Cerebellar nuclear complex (tissue), 1 donor: ENCODE measurements at regions not wholly inside any gene's neighbourhood (a gene's known extent, or its start where the extent isn't known, plus 50 kb on each side); places are given as distances from the start of the nearest gene placed in this dataset.

Experiments used
- DNase-seq, 2 experiments: peaks; one replicate each; lab custom pipeline; 2025; lab: John Stamatoyannopoulos, UW

- DNase-seq: no peak
These were observed 102.8 kb downstream of the MAF start for GRCh38 chr16:79497606-79498350.

GRCh38 chr16:79493911-79494310, 106.6 kb downstream of the MAF start:
- no peak for DNase-seq

GRCh38 chr16:79492036-79492435, 108.5 kb downstream of the MAF start:
- DNase-seq: no peak

GRCh38 chr16:79485020-79485419, 115.5 kb downstream of the MAF start:
- no peak for DNase-seq

- DNase-seq: no peak
These were observed 116.3 kb downstream of the MAF start for GRCh38 chr16:79484237-79484636.

- DNase-seq: no peak
These were observed 117.2 kb downstream of the MAF start for GRCh38 chr16:79483336-79483735.

- DNase-seq: no peak
These were observed 118.5 kb downstream of the MAF start for GRCh38 chr16:79482011-79482410.

- DNase-seq: no peak
These were observed 119.6 kb downstream of the MAF start for GRCh38 chr16:79480929-79481328.

- DNase-seq: no peak
These were observed 120.5 kb downstream of the MAF start for GRCh38 chr16:79480056-79480455.

- no peak for DNase-seq
These were observed 124.0 kb downstream of the MAF start for GRCh38 chr16:79476580-79476979.

- DNase-seq: no peak
These were observed 124.7 kb downstream of the MAF start for GRCh38 chr16:79475841-79476240.

- no peak for DNase-seq
These were observed 127.1 kb downstream of the MAF start for GRCh38 chr16:79473456-79473855.

GRCh38 chr16:79472426-79472825, 128.1 kb downstream of the MAF start:
- no peak for DNase-seq

- DNase-seq: no peak
These were observed 130.5 kb downstream of the MAF start for GRCh38 chr16:79469999-79470398.

- DNase-seq: no peak
These were observed 131.9 kb downstream of the MAF start for GRCh38 chr16:79468631-79469030.

- DNase-seq: no peak
These were observed 132.4 kb downstream of the MAF start for GRCh38 chr16:79468121-79468552.

GRCh38 chr16:79466111-79466510, 134.4 kb downstream of the MAF start:
- DNase-seq: no peak

GRCh38 chr16:79463841-79464240, 136.7 kb downstream of the MAF start:
- DNase-seq: no peak

- DNase-seq: no peak
These were observed 144.5 kb downstream of the MAF start for GRCh38 chr16:79456036-79456435.

GRCh38 chr16:79452671-79453070, 147.9 kb downstream of the MAF start:
- DNase-seq: no peak

- no peak for DNase-seq
These were observed 149.2 kb downstream of the MAF start for GRCh38 chr16:79451196-79451816.

- no peak for DNase-seq
These were observed 150.6 kb downstream of the MAF start for GRCh38 chr16:79449900-79450299.

- DNase-seq: no peak
These were observed 151.3 kb downstream of the MAF start for GRCh38 chr16:79449067-79449769.
